Activated CD8-positive, alpha-beta memory T cell treated with anti-CD3 and anti-CD28 coated beads for 24 hours (primary cell): ENCODE measurements at regions not wholly inside any gene's neighbourhood (a gene's known extent, or its start where the extent isn't known, plus 50 kb on each side); places are given as distances from the start of the nearest gene placed in this dataset.

Experiments
- DNase-seq: peaks from one replicate; pipeline ENCODE4 v3.0.0-alpha.2; 2020

DNA sequence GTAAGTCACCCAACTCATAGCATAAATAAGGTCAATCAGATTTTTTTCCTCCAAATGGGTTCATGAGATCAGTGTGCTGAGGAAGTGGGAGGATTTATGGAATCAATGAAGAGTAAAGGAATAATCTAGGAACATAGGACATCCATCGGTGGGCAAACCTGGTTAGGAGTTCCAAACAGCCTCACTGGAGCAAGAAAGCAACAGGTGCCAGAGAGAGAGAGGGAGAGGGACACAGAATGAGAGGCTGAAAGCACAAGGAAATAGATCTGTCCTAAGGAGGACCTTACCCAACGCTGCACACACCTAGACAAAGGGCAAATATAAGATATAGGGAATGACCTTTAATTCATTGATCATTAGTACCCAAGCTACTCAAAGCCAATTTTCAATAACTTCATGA, 119.5 kb upstream of the ANKRD1 start:
- DNase-seq = no peak

DNA sequence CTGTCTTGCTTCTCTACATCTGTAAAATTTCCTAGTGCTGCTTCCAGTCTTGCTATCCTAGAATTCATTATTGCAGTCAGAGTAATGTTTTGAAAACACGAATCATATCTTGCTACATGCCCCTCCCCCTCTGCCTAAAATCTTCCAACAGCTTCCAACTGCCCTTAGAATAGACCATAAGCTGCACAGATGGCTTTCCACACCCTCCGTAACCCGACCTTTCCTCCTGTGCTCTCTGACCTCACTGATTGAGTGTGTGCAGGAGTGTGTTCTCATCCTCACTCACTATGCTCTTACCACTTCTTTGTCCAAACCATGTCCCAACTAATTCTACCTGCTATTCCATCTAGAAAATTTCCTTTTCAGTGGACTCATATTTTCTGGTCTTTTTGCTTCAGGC, 121.2 kb upstream of the ANKRD1 start:
- DNase-seq = no peak

DNA sequence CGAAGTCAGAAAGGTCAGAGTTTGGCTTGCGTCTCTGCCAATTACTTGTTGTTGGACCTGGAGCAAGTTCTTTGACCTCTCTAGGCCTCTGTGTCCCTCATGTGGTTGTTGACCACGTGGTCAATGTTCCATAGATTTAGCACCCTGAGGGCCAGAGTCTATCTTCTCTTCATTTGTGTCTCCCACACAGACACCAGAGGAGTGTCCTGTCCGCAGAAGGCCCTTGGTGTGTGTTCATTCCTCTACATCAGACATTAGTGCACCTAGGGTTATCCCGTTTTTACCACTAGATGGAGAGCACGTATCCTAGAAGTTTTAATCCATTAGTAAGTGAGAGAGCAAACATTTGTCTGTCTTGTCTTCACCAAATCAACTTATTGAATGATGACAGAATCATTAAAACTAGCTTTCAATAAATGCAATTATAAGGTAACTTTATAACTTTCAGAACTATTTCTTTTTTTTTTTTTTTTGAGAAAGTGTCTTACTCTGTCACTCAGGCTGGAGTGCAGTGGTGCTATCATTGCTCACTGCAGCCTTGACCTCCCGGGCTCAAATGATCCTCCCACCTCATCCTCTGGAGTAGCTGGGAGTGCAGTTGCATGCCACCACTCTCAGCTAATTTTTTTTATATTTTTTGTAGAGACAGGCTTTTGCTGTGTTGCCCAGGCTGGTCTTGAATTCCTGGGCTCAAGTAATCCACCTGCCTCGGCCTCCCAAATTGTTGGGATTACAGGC, 122.5 kb upstream of the ANKRD1 start:
- no peak for DNase-seq

DNA sequence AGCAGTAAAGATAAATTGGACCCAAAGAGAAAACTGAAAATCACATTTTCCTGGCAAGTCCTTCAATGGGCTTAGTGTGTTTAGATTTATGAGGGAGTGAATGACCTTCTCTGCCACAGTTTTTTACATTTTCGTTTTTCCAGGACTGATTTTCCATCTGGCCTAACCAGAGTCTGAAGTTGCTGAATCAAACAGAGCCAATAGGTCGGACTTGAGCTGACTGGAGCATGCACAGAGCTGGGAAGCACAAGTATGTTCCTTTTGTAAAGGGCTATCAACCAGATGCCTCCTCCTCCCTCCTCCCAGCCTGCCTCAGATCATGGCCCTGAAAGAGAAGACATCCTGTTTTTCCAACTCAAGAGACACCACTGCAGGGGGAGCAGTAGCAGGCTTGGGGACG, 126.0 kb upstream of the ANKRD1 start:
- no peak for DNase-seq

DNA sequence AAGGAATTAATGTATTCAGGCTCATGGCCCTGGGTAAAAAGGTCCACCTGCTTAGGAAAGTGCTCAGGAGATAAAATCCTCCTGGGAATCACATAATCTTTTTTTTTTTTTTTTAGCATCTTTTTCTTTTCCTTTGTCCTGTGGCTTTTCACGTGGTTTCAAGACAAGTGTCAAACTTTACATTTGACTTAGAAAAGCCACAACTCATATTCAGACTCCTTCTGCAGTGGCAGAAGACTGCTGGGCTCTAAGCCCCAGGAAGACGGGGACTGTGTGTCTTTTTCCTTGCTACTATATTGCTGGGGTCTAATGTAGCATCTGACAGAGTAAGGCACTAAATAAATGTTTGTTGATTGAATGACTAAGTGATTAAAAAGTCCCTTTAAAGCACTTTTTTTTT, 127.5 kb upstream of the ANKRD1 start:
- no peak for DNase-seq

DNA sequence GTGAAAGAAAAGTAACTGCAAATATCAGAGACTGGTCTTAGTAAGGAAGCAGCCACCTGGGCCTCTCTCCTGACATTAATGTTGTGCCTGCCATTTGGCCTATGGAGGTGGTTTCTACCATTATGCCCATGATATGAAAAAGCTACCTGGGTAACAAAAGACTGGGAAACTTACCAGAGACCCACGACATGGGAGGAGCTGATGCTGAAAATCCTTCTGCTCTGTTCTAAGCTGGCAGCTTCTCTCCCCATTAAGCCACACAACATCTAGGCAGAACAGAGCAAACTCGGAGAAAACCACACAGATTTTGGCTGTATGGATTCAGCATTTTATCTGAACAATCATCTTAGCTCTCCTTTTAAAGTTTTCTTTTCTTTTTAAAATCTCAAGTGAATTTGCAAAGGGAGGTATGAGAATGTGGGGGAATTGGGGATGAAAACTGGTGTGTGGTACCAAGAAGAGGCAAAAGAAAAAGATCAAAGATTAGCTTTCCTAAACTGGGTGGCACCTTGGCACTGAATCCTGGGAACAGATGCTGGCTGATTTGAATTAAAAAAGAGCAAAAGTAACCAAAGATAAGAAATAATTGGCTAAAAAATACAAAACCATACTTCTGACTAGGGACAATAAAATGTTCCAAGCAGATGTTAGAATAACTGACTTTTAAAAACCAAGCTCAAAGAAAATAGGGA, 128.6 kb upstream of the ANKRD1 start:
- DNase-seq = no peak

DNA sequence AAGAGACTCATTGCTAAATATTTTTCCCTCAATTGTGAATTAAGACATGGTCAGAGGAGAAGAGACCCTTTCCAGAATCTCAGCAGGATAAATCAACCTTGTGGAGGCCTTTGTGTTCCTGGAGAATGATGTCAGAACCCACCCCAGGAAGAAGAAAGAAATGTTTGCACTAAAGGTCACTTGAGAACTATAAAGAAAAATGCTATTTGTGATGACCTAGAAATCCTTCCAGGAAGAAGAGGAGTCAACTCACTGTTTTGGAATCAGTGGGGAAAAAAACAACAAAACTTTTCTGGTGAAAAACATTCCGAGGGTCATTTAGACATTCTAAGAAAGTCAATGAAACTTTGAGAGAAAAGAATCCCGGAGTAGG, 129.1 kb upstream of the ANKRD1 start:
- no peak for DNase-seq

DNA sequence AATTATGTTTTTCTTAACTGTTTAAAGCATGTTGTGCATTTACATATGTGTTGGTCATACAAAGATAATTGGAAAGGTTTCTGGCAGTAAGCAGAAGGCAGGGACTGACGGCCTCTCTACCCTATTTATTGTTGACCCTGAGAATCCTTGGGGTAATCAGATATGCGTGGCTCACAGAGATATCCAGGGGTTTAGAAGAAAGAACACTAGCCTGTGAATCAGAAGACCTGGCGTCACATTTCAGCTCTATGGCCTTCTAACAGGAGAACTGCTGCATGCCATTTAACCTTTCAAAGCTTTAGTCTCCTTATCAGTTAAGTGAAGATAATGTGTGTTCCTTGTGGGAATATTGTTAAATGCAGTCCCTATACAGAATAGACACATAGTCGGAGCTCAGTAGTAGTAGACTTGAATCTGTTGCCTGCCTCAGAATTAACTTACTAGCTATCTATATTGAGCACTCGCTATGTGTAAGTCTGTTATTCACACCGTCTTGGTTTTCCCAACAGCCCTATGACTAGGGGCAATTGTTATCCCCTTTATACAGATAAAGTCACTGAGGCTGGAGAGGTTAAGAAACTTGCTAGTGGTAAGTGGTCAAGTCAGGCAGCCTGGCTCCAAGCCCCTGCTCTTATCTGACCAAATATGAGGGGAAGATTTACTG, 129.6 kb upstream of the ANKRD1 start:
- no peak for DNase-seq

DNA sequence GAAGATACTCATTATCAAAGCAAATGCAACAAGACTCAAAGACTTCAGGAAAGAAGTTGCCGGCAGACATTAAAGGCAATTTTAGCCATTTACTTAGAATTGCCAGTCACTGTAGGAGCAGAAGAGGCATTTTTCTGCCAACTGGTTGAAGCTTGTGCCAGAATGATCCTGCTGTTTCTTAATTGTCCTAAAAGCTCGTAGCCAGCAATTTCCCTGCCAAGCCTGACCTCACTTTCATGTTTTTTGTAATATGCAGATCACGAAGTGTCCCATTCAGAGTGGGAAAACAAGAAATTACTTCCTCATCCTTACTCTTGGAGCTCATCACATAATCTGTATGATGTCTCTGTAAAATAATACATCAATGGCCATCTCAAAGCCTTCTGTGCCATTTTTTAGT, 130.9 kb upstream of the ANKRD1 start:
- DNase-seq = no peak

DNA sequence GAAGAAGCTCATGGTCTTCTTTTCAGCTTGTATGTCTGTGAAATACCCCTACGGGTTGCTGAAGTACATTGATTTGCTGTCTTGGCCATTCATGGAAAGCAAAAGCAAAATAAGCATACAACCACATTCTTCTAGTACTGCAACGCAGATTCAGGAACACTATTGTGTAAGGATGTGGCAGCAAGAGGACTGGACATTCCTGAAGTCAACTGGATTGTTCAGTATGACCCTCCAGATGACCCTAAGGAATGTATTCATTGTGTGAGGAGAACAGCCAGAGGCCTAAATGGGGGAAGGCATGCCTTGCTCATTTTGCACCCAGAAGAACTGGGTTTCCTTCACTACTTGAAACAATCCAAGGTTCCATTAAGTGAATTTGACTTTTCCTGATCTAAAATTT, 133.4 kb upstream of the ANKRD1 start:
- DNase-seq = no peak

DNA sequence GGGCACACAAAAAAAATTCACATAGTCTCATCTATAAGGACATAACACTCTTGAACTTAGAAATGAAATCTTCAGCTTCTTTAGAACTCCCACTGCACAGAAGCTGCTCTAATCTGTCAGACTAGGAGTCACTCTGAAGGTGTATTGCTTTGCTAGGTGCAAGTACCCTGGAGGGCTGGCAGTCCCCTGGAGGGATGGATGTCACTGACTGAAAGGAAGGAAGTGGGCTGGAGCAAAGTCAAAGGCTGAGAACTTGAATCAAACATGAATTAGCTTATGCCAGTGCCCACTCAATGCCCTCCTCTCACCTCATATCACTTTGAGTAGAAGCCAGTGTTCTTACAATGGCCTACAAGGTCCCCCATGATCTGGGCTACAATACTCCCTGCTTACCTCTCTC, 140.3 kb upstream of the ANKRD1 start:
- DNase-seq = no peak

DNA sequence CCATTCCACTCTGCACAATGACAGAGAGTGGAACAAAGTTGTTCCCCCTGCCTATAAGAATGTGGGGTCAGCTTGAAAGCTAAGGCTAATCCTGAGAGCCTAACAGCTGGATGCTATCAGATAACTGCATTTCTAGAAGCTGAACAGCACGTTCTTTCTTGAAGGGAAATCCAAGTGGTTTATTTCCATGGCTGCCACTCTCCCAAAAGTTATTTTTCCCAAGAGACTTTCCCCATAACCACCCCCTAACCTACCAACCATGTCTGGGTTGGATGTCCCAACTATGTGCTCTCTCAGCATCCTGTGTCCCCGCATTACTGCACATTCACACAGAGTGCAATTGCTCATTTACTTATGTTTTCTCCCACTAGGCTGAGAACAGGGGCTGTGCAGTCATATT, 140.7 kb upstream of the ANKRD1 start:
- DNase-seq = no peak

DNA sequence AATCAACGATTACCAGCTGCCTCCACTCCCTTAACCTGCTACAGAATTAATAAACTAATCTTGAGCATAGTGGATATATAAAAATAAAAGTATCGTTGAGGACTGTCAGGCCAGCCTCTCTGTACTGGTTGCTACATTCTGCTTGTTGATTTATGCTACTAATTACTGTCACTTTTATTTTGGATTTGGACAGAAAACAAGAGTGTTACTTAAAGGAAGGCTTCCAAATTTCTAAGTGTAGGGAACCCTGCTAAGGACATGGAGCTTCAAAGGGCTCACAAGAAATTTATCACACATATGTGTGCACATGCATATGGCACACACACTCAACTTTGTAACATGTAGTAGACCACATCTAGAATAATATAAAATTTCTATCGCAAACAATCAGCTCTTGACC, 141.2 kb upstream of the ANKRD1 start:
- DNase-seq = no peak

DNA sequence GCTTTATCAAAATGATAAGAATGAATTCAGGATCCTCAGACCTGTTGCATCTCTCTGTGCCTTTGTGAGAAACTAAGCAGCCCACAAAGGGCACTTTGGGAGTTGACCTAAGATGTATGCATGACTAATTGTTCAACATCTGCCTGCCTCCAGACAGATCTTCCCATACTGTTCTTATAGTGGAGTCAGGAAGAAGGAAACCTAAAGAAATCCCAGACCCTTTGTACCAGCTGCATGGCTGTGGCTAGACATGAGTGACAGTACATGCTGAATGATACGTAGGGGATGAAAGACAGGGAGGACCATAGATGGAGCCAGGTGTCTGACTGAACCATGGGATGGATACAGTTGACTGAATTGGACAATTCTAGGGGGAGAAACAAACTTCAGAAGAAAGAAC, 148.7 kb upstream of the PCGF5 start:
- no peak for DNase-seq

DNA sequence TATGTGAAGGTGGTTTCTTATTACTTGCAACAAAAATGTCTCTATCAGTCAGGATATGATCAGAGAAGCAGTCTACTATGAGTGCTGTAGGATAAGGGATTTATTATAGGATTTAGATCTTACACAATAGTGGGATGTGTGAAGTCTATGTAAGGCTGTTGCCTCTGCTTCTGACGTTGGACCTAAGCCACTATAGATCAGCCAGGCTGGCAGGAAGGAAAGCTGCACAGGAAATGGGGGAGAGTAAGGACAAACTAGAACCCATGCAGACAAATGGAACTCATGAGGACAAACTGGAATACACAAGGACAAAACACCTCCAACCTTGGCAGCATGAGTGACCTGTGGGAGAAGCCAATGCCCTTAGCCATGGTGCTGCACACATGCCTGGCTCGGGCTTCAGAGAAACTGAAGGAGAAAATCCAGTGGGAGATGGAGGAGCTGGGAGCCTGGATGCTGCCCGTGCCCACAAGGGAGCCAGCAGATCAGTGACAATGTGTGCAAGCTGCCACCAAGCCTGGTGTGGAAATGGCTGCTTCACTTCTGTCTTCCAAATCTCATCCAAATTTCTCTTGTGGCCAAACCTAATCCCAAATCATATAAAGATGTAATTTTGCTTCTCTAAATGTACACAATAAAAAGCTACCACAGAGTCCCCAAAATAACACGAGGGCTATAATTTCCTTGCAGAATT, 147.0 kb upstream of the PCGF5 start:
- DNase-seq = no peak

DNA sequence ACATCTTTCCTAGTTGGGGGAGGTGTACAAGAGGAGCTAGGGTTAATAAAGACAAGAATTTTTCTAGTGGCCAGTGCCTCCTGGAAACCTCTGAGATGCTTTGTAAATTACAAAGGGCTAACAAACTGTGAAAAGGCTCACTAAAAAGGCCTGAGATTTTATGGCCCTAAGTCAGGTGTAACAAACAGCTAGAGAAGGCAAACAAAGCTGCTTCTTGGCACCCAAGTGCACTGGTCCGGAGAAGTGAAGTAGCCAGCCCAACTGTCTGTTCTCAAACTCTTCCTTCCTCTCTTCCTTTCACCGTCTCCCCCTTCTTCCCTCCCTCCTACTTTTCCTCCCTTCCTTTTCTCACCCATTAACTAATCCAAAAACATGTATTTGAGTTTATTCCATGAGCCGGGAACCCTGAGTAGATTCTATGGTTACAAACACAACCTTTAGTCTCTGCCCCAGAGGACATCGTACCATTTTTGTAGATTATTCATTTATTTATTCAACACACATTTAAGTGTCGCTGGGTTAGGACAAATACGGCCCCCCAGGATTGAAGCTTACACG, 143.4 kb upstream of the PCGF5 start:
- DNase-seq = no peak

DNA sequence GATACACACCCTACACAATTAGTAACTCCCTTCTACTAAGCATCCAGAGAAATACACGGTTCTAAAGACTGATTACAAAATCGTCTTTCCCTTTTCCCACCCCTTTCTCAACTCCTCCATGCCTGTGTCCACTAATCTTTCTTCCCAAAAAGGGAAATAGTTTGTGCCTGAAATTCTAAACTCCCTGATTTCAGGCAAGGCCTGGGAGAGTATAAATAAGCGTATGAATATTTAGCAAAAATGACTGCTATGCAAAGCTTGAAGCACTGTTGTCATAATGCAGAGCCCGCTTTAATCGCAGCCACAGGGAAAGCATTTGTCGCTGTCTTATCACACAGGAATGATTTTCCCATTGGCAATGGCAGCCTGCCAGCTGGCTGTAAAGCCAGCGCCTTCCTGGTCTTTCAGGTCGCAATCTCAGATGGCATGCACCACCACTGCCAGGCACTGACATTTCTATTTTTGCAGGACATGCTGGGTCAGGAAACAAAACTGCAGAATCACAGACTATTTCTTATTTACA, 142.9 kb upstream of the PCGF5 start:
- DNase-seq = no peak

DNA sequence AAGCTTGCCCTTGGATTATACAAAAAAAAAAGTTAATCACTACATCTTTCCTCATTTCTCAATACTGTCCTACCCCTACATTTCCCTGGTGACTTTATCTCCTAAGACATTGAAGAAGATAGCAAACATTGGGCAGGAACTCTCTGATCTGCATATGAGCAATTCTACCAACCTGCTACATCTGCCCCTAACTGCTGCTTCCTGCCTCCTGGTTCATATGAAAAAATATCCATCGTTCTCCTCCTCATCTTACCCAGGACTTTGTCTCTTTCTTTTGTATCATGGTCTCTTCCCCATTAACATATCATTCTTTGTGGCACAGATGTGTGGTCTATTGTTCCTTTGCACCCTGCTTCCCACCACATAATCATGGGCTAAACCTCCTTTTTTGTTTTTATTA, 139.7 kb upstream of the PCGF5 start:
- no peak for DNase-seq

DNA sequence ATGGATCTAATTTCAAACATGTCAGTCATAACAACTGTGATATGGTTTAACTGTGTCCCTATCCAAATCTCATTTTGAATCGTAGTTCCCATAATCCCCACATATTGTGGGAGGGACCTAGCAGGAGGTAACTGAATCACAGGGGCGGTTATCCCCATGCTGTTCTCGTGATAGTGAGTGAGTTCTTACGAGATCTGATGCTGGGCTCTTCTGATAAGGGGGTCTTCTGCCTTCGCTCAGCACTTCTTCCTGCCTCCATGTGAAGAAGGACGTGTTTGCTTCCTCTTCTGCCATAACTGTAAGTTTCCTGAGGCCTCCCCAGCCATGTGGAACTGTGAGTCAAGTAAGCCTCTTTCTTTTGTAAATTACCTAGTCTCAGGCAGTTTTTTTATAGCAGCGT, 138.0 kb upstream of the PCGF5 start:
- DNase-seq = no peak

DNA sequence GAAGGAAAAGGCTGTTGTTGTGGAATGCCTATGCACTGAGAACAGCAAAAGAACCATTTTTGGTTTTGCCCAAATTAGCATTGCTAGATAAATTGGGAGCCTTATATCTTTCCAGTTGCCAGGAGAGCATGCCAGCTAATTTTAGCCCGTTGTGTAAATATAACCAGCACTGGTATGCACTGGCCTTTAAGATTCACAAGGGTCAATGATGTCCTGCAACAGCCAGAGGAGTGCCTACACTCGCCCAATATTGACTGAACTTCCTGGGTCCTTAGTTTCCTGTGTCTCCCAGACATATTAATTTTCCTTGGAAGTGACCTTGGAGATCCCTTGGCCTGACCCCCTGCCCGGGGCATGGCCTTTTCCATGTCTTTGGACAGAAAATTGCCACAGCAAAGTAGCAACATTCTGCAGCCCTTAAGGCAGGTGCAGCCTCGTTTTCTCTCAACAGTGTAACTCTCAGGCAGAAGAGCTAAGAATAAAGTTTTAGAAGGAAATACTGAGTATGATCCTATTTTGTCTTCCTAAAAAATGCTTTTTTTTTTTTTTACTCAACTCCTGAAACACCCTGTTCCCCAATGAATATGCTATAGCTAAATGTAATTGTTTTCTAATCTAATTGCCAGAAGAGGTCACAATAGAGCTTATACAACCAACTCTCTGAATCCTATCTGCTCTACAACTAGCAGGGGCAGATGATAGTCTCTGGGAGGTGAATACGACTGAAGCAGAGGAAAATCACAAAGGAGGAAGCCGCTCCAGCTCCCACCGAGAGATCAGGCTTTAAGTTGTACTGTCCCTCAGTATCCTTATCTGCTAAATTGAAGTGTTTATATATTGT, 131.9 kb upstream of the PCGF5 start:
- DNase-seq = no peak

DNA sequence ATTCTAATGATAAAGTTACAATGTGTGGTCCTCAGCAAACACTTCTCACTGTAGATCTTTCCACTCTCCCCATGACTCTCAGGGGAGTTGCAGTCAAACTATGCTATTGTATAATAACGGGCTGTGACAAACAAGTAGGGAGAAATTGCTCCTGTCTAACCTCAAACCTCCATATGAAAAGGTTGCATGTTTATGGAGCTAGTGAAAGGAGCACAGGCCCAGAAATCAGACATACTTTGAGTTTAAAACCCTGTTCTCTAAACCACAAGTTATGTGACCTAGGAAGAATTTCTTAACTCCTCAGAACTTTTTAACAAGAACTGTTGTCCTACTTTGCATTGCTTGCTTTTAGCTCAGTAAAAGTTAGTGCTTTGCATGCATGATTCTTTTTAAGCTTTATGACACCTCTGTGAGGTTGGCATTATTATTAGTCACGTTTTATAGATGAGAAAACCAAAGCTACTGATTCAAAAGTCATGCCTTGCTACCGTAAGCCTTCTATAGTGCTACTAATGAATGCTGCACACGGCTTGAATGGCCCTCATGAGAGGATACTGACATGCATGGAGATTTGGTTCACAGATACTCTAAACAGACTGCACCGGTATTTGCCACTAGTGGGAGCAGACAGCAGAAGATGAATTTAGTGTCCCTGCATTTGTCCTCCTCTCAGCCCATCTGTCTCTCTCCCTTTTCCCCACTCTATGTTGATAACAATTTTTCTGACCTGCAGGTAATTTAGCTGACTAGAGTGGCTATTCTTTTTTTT, 129.5 kb upstream of the PCGF5 start:
- no peak for DNase-seq

DNA sequence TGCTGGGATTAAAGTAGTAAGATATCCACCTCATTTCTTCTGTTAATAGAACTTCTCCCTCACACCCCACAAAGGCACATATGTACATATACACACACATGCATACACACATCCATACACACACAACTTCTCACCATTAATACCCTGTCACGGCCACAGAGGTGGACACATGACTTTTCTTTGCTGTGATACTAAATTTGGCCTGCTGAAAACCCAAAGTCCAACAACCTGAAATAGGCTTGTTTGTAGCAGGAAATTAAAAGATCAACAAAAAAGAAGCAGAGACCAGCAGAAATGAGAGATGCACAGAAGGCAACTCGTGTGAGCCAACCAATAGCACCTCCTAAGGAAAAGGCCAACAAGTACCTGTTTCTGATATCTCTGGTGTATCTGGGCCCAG, 128.7 kb upstream of the PCGF5 start:
- no peak for DNase-seq
